H9 (cell line): ENCODE measurements at regions not wholly inside any gene's neighbourhood (a gene's known extent, or its start where the extent isn't known, plus 50 kb on each side); places are given as distances from the start of the nearest gene placed in this dataset.
A peak's percentile ranks its signal among the peaks of the same experiment; 100 is the strongest.

Source experiments
- DNase-seq: peaks from one replicate; pipeline ENCODE4 v3.0.0-alpha.2; 2017
- H2AFZ ChIP-seq: one replicate; pipeline ENCODE4 v1.6.1; 2013; ENCODE audit warnings: mild to moderate bottlenecking, low read length, control low read depth, moderate library complexity
- H2AK5ac ChIP-seq: 2 replicates; pipeline ENCODE4 v1.6.1; 2013; ENCODE audit warnings: low read length, control low read depth, mixed read lengths; ENCODE audit not compliant: insufficient read length
- H2BK120ac ChIP-seq: one replicate; pipeline ENCODE4 v1.6.1; 2013; ENCODE audit warnings: low read depth, mild to moderate bottlenecking, low read length, control low read depth, inconsistent platforms; ENCODE audit not compliant: poor library complexity, severe bottlenecking
- H2BK12ac ChIP-seq: 2 replicates; pipeline ENCODE4 v1.6.1; 2013; ENCODE audit warnings: low read length, control low read depth, mixed read lengths, low read depth; ENCODE audit not compliant: insufficient read length
- H2BK15ac ChIP-seq: 2 replicates; pipeline ENCODE4 v1.6.1; 2013; ENCODE audit warnings: low read depth, low read length, control low read depth
- H2BK20ac ChIP-seq: one replicate; pipeline ENCODE4 v1.6.1; 2013; ENCODE audit warnings: low read depth, mild to moderate bottlenecking, low read length, control low read depth, inconsistent platforms; ENCODE audit not compliant: poor library complexity, severe bottlenecking
- H2BK5ac ChIP-seq: 2 replicates; pipeline ENCODE4 v1.6.1; 2013; ENCODE audit warnings: low read length, control low read depth, mixed read lengths; ENCODE audit not compliant: insufficient read length
- H3K14ac ChIP-seq: 2 replicates; pipeline ENCODE4 v1.6.1; 2013; ENCODE audit warnings: low read length, control low read depth; ENCODE audit not compliant: insufficient read depth
- H3K18ac ChIP-seq: 2 replicates; pipeline ENCODE4 v1.6.1; 2013; ENCODE audit warnings: low read depth, mild to moderate bottlenecking, mixed read lengths, low read length, control low read depth; ENCODE audit not compliant: insufficient read length
- H3K23ac ChIP-seq: 2 replicates; pipeline ENCODE4 v1.6.1; 2013; ENCODE audit warnings: low read length, control low read depth, mixed read lengths, low read depth; ENCODE audit not compliant: insufficient read length
- H3K23me2 ChIP-seq: 2 replicates; pipeline ENCODE4 v1.6.1; 2013; ENCODE audit warnings: low read depth, mild to moderate bottlenecking, mixed read lengths, low read length, control low read depth; ENCODE audit not compliant: insufficient read length, poor library complexity, severe bottlenecking
- H3K27ac ChIP-seq: 2 replicates; pipeline ENCODE4 v1.5.1; 2013; ENCODE audit warnings: low read length, control low read depth, mixed read lengths, low read depth; ENCODE audit not compliant: insufficient read length
- H3K27me3 ChIP-seq: 2 replicates; pipeline ENCODE4 v1.6.1; 2013; ENCODE audit warnings: low read length, control low read depth, inconsistent platforms; ENCODE audit not compliant: insufficient read depth
- H3K4ac ChIP-seq: 2 replicates; pipeline ENCODE4 v1.6.1; 2013; ENCODE audit warnings: low read depth, mild to moderate bottlenecking, control low read depth, inconsistent platforms, low read length, moderate library complexity
- H3K4me1 ChIP-seq: 2 replicates; pipeline ENCODE4 v1.6.1; 2013; ENCODE audit warnings: low read length, control low read depth, inconsistent platforms; ENCODE audit not compliant: insufficient read depth
- H3K4me2 ChIP-seq: 2 replicates; pipeline ENCODE4 v1.6.1; 2013; ENCODE audit warnings: low read length, control low read depth, mixed read lengths; ENCODE audit not compliant: insufficient read length, insufficient read depth
- H3K56ac ChIP-seq: 2 replicates; pipeline ENCODE4 v1.6.1; 2013; ENCODE audit warnings: low read depth, mild to moderate bottlenecking, mixed read lengths, low read length, control low read depth; ENCODE audit not compliant: insufficient read length
- H3K79me1 ChIP-seq: 2 replicates; pipeline ENCODE4 v1.6.1; 2013; ENCODE audit warnings: low read depth, mild to moderate bottlenecking, moderate library complexity, low read length, control low read depth, inconsistent platforms; ENCODE audit not compliant: insufficient read depth, poor library complexity, severe bottlenecking
- H3K79me2 ChIP-seq: 2 replicates; pipeline ENCODE4 v1.6.1; 2013; ENCODE audit warnings: low read length, control low read depth, inconsistent platforms; ENCODE audit not compliant: insufficient read depth
- H3K9ac ChIP-seq: 2 replicates; pipeline ENCODE4 v1.6.1; 2013; ENCODE audit warnings: low read length, control low read depth, mixed read lengths; ENCODE audit not compliant: insufficient read length; ENCODE audit errors: extremely low read depth
- H3K9me3 ChIP-seq: one replicate; pipeline ENCODE4 v1.6.1; 2013; ENCODE audit warnings: low read depth, low read length, inconsistent platforms; ENCODE audit not compliant: control insufficient read depth
- H3T11ph ChIP-seq: one replicate; pipeline ENCODE4 v1.6.1; 2013; ENCODE audit warnings: mild to moderate bottlenecking, low read length, control low read depth, inconsistent platforms
- H4K20me1 ChIP-seq: one replicate; pipeline ENCODE4 v1.6.1; 2013; ENCODE audit not compliant: control insufficient read depth, insufficient read length, insufficient read depth
- H4K5ac ChIP-seq: 2 replicates; pipeline ENCODE4 v1.6.1; 2013; ENCODE audit warnings: low read depth, mild to moderate bottlenecking, mixed read lengths, low read length, control low read depth; ENCODE audit not compliant: insufficient read length
- H4K8ac ChIP-seq: replicated peaks from 2 replicates; pipeline ENCODE4 v1.6.1; 2013; ENCODE audit warnings: low read length, control low read depth, mixed read lengths, low read depth; ENCODE audit not compliant: insufficient read length
- H4K91ac ChIP-seq: 2 replicates; pipeline ENCODE4 v1.6.1; 2013; ENCODE audit warnings: low read depth, mild to moderate bottlenecking, moderate library complexity, mixed read lengths, low read length, control low read depth; ENCODE audit not compliant: insufficient read length
- H3K27ac Mint-ChIP-seq, 3 experiments: 2 replicates in 2 of 3; 3 replicates in 1 of 3; pipeline ENCODE4 v1.8.0; 2020 to 2021; ENCODE audit warnings: mixed read lengths in 3 of 3, mild to moderate bottlenecking in 1 of 3, moderate library complexity in 1 of 3
- H3K27me3 Mint-ChIP-seq: 2 replicates; pipeline ENCODE4 v1.8.0; 2021; ENCODE audit warnings: low read depth, mild to moderate bottlenecking, moderate library complexity, mixed read lengths
- H3K36me3 Mint-ChIP-seq, 3 experiments: 2 replicates in 2 of 3; 3 replicates in 1 of 3; pipeline ENCODE4 v1.8.0; 2020 to 2021; ENCODE audit warnings: low read depth in 3 of 3, mixed read lengths in 3 of 3; ENCODE audit not compliant: insufficient read depth in 1 of 3
- H3K4me1 Mint-ChIP-seq, 2 experiments: 2 replicates each; pipeline ENCODE4 v1.8.0; 2020; ENCODE audit warnings: mixed read lengths in 2 of 2
- H3K4me3 Mint-ChIP-seq, 2 experiments: 2 replicates in 1 of 2; 3 replicates in 1 of 2; pipeline ENCODE4 v1.8.0; 2020 to 2021; ENCODE audit warnings: mild to moderate bottlenecking in 2 of 2, mixed read lengths in 2 of 2, moderate library complexity in 1 of 2
- H3K9me3 Mint-ChIP-seq, 2 experiments: 2 replicates in 1 of 2; 3 replicates in 1 of 2; pipeline ENCODE4 v1.8.0; 2020; ENCODE audit warnings: mild to moderate bottlenecking in 2 of 2, mixed read lengths in 2 of 2, moderate library complexity in 1 of 2
- WGBS: extraction: QIAGEN DNeasy Blood & Tissue Kit; methylation state at CpG from one replicate; pipeline ENCODE4 v1.1.7; 2013; ENCODE audit warnings: missing lambda C conversion rate, low lambda C conversion rate, mixed read lengths; ENCODE audit not compliant: insufficient read length; ENCODE audit errors: extremely low coverage; 5-methylcytosine and 5-hydroxymethylcytosine counted together
- TF ChIP-seq, protein P1 (sequence below): fragments of 200-600 bp; sonication (generic); conservative IDR thresholded peaks from 3 replicates; pipeline ENCODE4 v1.8.0; 2021; ENCODE audit warnings: antibody characterized with exemption, mild to moderate bottlenecking

GRCh38 chr5:159444441-159445082 is 114.3 kb upstream of the IL12B start:
- peaks cover 12 to 21% of the 10 kb centered on the region in 2 experiments for H3K4me1 Mint-ChIP-seq
- Histone ChIP-seq H3K9me3 (no peaks in the 10 kb centered on the region), H3K18ac (no peak overlapping the region), H3K14ac (no peak overlapping the region), H3K79me2 (no peaks in the 10 kb centered on the region), H2BK12ac (no peak overlapping the region), H2AFZ (no peak overlapping the region), H4K20me1 (no peaks in the 10 kb centered on the region), H3K56ac (no peak overlapping the region), H3K4me1 (no peaks in the 10 kb centered on the region), H3K79me1 (no peaks in the 10 kb centered on the region), H3K27ac (no peak overlapping the region), H3K9ac (no peak overlapping the region), H3K27me3 (no peaks in the 10 kb centered on the region), H3K4me2 (no peak overlapping the region), H2BK5ac (no peak overlapping the region), H3K4ac (no peak overlapping the region), H4K91ac (no peak overlapping the region), H2BK120ac (no peak overlapping the region), H2BK15ac (no peak overlapping the region), H3T11ph (no peak overlapping the region), H3K23me2 (no peaks in the 10 kb centered on the region), H2BK20ac (no peak overlapping the region), H4K5ac (no peak overlapping the region), H2AK5ac (no peak overlapping the region), H3K23ac (no peak overlapping the region), H4K8ac (no peak overlapping the region)
- no CpG with 5 or more reads among the region's 6 CpGs for WGBS
- TF ChIP-seq, protein P1, sequence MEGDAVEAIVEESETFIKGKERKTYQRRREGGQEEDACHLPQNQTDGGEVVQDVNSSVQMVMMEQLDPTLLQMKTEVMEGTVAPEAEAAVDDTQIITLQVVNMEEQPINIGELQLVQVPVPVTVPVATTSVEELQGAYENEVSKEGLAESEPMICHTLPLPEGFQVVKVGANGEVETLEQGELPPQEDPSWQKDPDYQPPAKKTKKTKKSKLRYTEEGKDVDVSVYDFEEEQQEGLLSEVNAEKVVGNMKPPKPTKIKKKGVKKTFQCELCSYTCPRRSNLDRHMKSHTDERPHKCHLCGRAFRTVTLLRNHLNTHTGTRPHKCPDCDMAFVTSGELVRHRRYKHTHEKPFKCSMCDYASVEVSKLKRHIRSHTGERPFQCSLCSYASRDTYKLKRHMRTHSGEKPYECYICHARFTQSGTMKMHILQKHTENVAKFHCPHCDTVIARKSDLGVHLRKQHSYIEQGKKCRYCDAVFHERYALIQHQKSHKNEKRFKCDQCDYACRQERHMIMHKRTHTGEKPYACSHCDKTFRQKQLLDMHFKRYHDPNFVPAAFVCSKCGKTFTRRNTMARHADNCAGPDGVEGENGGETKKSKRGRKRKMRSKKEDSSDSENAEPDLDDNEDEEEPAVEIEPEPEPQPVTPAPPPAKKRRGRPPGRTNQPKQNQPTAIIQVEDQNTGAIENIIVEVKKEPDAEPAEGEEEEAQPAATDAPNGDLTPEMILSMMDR, result peak; percentile 64; the same call in 2 of the 3 replicates
- no peaks in the 10 kb centered on the region; a peak in 1 of 5 replicates for H3K9me3 Mint-ChIP-seq
- no peak overlapping the region for H3K4me3 Mint-ChIP-seq
- peak; percentile 30 for DNase-seq
- peaks cover 3% of the 10 kb centered on the region; the same call in 1 of the 2 replicates for H3K27me3 Mint-ChIP-seq
- H3K36me3 Mint-ChIP-seq, result no peaks in the 10 kb centered on the region; a peak in 1 of 7 replicates
- H3K27ac Mint-ChIP-seq, result peak overlapping the region in 1 of 3 experiments; percentile 30; a peak in 1 of 7 replicates
